Upper lobe of left lung (tissue), 4 donors: ENCODE measurements at regions not wholly inside any gene's neighbourhood (a gene's known extent, or its start where the extent isn't known, plus 50 kb on each side); places are given as distances from the start of the nearest gene placed in this dataset.

Experiments
- POLR2A ChIP-seq, 4 donors: fragments of 450-650 bp; IDR thresholded peaks; one replicate each; pipeline ENCODE4 v1.5.1; 2016 to 2017; ENCODE audit warnings: antibody characterized with exemption in 4 of 4, mild to moderate bottlenecking in 2 of 4
- POLR2AphosphoS5 ChIP-seq, 2 donors: sonication (generic); formaldehyde crosslinking; IDR thresholded peaks; one replicate each; pipeline ENCODE4 v1.5.1; 2017; ENCODE audit warnings: antibody characterized with exemption in 2 of 2

DNA sequence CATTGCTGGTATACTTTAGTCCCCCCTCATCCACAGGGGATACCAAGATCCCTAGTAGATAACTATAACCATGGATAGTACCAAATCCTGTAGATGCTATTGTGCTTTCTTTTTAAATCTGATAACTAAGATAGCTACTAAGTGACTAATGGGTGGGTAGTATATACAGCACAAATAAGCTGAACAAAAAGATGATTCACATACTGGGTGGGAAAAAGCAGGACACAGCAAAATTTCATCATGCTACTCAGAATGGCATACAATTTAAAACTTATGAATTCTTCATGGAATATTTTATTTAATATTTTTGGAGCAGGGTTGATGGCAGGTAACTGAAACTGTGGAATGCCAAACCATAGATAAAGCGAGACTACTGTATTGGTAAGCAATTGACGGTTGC is 161.6 kb downstream of the IL15 start:
- TF ChIP-seq POLR2AphosphoS5 (IDR thresholded peaks at IDR 0.05) (no peak), POLR2A (IDR thresholded peaks at IDR 0.05) (no peak)
